Nephron progenitor cell (in vitro differentiated cells): ENCODE measurements at regions not wholly inside any gene's neighbourhood (a gene's known extent, or its start where the extent isn't known, plus 50 kb on each side); places are given as distances from the start of the nearest gene placed in this dataset.

Experiments
- DNase-seq: peaks from one replicate; pipeline ENCODE4 v3.0.0; 2021
- H3K27ac Mint-ChIP-seq: 2 replicates; pipeline ENCODE4 v1.8.0; 2021; ENCODE audit warnings: mild to moderate bottlenecking, moderate library complexity, mixed read lengths
- H3K27me3 Mint-ChIP-seq: 2 replicates; pipeline ENCODE4 v1.8.0; 2021; ENCODE audit warnings: mild to moderate bottlenecking, low read depth, mixed read lengths; ENCODE audit not compliant: poor library complexity
- H3K36me3 Mint-ChIP-seq: 2 replicates; pipeline ENCODE4 v1.8.0; 2021; ENCODE audit warnings: low read depth, mixed read lengths
- H3K4me1 Mint-ChIP-seq: 2 replicates; pipeline ENCODE4 v1.8.0; 2021; ENCODE audit warnings: mixed read lengths
- H3K4me3 Mint-ChIP-seq: 2 replicates; pipeline ENCODE4 v1.8.0; 2021; ENCODE audit warnings: mild to moderate bottlenecking, moderate library complexity, mixed read lengths
- H3K9me3 Mint-ChIP-seq: 2 replicates; pipeline ENCODE4 v1.8.0; 2021; ENCODE audit warnings: mild to moderate bottlenecking, moderate library complexity, mixed read lengths
- TF ChIP-seq, protein P1 (sequence below): fragments of 200-600 bp; sonication (generic); IDR thresholded peaks from 2 replicates; pipeline ENCODE4 v1.5.0; 2021; ENCODE audit warnings: antibody characterized with exemption

GRCh38 chr6:126608681-126609080 is 268.8 kb downstream of the CENPW start:
- H3K4me3 Mint-ChIP-seq, result no peak overlapping the region
- no peak overlapping the region for H3K27ac Mint-ChIP-seq
- H3K4me1 Mint-ChIP-seq, result no peaks in the 10 kb centered on the region
- DNase-seq, result no peak
- H3K27me3 Mint-ChIP-seq, result no peaks in the 10 kb centered on the region
- TF ChIP-seq, protein P1, sequence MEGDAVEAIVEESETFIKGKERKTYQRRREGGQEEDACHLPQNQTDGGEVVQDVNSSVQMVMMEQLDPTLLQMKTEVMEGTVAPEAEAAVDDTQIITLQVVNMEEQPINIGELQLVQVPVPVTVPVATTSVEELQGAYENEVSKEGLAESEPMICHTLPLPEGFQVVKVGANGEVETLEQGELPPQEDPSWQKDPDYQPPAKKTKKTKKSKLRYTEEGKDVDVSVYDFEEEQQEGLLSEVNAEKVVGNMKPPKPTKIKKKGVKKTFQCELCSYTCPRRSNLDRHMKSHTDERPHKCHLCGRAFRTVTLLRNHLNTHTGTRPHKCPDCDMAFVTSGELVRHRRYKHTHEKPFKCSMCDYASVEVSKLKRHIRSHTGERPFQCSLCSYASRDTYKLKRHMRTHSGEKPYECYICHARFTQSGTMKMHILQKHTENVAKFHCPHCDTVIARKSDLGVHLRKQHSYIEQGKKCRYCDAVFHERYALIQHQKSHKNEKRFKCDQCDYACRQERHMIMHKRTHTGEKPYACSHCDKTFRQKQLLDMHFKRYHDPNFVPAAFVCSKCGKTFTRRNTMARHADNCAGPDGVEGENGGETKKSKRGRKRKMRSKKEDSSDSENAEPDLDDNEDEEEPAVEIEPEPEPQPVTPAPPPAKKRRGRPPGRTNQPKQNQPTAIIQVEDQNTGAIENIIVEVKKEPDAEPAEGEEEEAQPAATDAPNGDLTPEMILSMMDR, result no peak
- H3K9me3 Mint-ChIP-seq, result peaks cover 39% of the 10 kb centered on the region
- peaks cover 13% of the 10 kb centered on the region for H3K36me3 Mint-ChIP-seq

GRCh38 chr6:126614642-126615504 is 275.0 kb downstream of the CENPW start:
- Mint-ChIP-seq H3K4me3 (no peak overlapping the region), H3K36me3 (peaks cover 17% of the 10 kb centered on the region), H3K4me1 (no peaks in the 10 kb centered on the region), H3K27me3 (peaks cover 4% of the 10 kb centered on the region), H3K27ac (no peak overlapping the region), H3K9me3 (peaks cover 47% of the 10 kb centered on the region)
- TF ChIP-seq, protein P1, result no peak
- DNase-seq, result no peak

DNA sequence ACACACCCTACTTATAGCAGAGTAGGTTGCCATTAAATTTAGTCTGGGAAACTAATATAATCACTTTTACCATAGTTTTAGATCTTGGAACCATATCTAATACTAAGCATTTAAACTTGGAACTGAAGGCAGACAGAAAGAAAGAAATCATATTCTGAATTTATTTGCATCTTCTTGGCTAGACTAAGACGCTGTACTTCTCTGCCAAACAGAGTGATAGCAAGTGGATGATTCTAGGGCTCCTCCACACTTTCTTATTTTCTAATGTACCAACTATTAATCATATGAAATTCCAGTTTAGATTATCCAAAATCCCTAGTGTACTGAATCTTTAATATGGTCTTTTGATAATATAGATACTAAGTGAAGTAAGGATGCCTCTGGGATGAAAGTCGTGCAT is 277.0 kb downstream of the CENPW start:
- TF ChIP-seq, protein P1, result no peak
- Mint-ChIP-seq H3K4me1 (no peaks in the 10 kb centered on the region), H3K27ac (no peak overlapping the region), H3K36me3 (peaks cover 15% of the 10 kb centered on the region), H3K4me3 (no peak overlapping the region), H3K9me3 (peaks cover 27% of the 10 kb centered on the region), H3K27me3 (peaks cover 4% of the 10 kb centered on the region)
- no peak for DNase-seq

DNA sequence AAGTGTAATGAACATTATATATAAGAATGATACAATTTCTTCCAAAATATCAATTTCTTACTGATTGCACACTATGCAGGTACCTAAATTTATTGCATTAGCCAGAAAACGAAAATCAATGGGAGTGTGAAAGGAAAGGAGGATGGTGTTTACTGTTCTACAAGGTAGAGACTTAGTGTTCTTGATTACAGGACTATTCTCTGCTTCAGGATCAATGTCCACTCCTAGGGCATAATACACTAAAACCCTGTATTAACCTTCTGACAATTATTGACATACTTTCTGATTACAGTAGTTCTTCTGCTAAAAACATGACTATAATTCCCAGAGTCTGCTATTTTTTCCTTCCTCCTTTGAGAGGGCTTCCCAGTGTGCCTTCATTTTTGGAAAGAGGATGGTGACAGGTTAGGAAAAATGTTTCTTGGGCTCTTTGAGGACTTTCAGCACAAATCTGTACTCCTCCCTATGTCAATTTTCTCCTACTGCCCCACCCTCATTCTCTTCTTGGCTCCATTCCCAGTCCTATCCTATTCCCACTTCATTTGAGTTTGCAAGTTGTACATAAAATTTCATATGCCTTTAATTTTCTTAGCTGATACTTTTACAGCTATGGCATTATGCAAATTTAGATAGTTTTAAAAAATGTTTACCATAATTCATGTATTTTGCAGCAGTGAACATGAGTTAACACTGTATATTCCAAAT is 278.9 kb downstream of the CENPW start:
- Mint-ChIP-seq H3K4me1 (no peaks in the 10 kb centered on the region), H3K4me3 (no peak overlapping the region), H3K9me3 (peaks cover 8% of the 10 kb centered on the region), H3K36me3 (peaks cover 4% of the 10 kb centered on the region), H3K27me3 (peaks cover 4% of the 10 kb centered on the region), H3K27ac (no peak overlapping the region)
- no peak for DNase-seq
- TF ChIP-seq, protein P1, result no peak

- Mint-ChIP-seq H3K27me3 (peaks cover 4% of the 10 kb centered on the region), H3K4me1 (no peaks in the 10 kb centered on the region)
Observed at GRCh38 chr6:126620719-126621118, 280.8 kb downstream of the CENPW start.

More at GRCh38 chr6:126620719-126621118, 280.8 kb downstream of the CENPW start:
- DNase-seq, result no peak
- no peaks in the 10 kb centered on the region for H3K36me3 Mint-ChIP-seq
- no peaks in the 10 kb centered on the region for H3K9me3 Mint-ChIP-seq
- H3K4me3 Mint-ChIP-seq, result no peak overlapping the region
- H3K27ac Mint-ChIP-seq, result no peak overlapping the region
- TF ChIP-seq, protein P1, result no peak
